HG02678 (cell line): ENCODE measurements at regions not wholly inside any gene's neighbourhood (a gene's known extent, or its start where the extent isn't known, plus 50 kb on each side); places are given as distances from the start of the nearest gene placed in this dataset.
"Not testable (repeated sequence)": the region's sequence is repeated elsewhere in the genome, so short reads cannot be mapped to it uniquely, and the experiment has no call there.

ENCODE experiments used
- ATAC-seq: cut with Tn5 transposase; IDR thresholded peaks from one replicate; pipeline ENCODE4 v1.9.1; 2021; ENCODE audit warnings: mild to moderate bottlenecking, moderate library complexity; ENCODE audit not compliant: unreplicated experiment

DNA sequence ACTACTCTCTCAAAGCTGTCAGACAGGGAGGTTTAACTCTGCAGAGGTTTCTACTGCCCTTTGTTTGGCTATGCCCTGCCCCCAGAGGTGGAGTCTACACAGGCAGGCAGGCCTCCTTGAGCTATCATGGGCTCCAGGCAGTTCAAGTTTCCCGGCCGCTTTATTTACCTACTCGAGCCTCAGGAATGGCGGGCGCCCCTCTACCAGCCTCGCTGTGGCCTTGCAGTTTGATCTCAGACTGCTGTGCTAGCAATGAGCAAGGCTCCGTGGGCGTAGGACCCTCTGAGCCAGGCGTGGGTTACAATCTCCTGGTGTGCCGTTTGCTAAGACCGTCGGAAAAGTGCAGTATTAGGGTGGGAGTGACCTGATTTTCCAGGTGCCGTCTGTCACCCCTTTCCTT is 124.3 kb downstream of the PTCHD1 start:
- not testable (repeated sequence) for ATAC-seq

DNA sequence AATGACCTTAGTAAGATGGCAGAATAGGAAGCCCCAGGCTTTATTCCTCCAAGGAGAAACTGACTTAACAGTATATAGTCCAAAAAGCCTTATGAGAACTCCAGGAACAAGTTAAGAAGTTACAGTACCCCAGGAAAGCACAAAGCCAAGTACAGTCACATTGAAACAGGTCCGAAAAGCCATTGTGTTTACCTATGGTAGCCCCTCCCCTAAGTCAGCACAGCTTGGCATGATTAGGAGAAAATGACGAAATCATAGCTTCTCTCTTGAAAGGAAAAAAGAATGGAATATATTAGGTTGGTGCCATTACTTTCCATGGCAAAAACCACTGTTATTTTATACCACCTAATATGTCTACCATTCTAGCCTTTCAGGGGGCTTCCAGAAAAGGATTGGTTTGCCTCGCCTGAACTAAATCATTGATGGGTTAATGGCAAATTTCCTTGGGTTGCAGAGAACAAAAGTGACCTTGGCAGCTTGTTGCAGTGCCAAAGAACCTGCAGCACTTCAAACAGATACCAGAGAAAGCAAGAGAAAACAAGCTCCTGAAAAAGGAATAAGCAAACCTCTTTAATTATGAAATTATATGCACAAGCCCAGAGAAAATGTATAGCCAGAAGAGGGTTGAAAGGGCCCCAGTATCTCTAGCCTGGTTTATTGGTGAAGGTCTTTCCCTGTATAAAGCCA is 130.6 kb downstream of the PTCHD1 start:
- no peak for ATAC-seq

DNA sequence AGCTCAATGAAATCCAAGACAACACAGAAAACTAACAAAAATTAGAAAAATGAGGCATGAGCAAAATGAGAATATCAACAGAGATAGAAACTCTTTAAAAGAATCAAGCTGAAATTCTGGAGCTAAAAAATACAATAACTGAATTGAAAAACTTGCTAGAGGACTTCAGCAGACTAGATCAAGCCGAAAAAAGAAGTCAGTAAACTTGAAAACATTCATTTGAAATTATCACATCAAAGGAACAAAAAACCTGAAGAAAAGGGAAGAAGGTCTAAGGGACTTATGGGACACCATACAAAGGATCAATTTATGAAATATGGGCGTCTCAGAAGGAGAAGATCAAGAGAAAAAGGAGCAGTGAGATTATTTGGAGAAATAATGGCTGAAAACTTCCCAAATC is 131.3 kb downstream of the PTCHD1 start:
- no peak for ATAC-seq

DNA sequence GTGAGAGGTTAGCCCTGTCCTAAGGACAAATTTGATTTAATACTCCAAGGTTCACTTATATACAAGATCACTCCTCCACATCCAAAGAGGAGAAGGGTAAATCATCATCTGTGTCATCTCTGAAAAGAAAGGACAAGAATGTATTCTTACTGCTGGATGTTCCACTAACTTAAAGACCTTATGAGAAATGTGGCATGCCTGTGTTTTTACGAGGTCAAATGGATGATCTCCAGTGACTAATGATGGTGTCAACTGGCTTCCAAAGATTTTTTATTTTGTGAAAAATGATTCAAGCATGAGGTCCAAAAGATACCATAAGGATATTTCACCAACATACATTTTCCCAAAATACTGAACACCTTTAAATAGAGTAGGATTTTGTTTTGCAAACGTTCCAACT is 143.4 kb downstream of the PTCHD1 start:
- no peak for ATAC-seq

DNA sequence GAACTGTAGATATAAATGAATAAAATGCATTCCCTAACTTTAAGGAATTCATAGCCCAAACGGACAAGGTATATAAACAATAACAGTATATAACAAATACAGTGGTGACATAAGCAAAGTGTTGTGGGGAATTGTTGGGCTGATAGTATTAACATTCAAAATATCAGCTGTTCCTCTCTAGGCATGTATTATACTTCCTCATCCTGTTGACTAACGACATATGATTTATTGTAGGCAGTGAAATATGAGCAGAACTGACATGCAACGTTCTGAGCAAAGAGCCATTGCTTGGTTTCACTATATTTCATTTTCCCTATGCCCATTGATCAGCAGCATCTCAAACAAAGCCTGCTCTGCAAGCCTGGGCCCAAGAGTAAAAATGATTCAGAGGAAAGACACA is 143.9 kb downstream of the PTCHD1 start:
- ATAC-seq = no peak

DNA sequence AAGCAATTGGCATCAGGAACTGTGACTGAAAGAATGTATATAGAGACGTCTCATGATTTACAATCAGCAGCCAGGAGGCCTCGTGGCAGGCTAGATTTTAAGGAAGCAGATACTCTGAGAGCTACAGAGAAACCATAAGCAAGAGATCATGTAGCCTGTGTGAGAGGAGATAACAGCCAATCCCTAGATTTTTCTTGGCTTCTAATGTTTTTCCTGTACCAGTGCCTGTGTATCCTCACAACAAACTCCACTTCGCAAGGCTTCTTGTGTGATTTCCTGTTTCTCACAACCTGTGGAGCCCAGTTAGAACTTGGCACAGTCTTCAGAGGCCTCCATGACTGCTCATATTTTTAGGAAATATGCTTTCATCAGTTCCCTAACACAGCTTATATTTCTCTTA is 147.9 kb downstream of the PTCHD1 start:
- ATAC-seq = no peak

DNA sequence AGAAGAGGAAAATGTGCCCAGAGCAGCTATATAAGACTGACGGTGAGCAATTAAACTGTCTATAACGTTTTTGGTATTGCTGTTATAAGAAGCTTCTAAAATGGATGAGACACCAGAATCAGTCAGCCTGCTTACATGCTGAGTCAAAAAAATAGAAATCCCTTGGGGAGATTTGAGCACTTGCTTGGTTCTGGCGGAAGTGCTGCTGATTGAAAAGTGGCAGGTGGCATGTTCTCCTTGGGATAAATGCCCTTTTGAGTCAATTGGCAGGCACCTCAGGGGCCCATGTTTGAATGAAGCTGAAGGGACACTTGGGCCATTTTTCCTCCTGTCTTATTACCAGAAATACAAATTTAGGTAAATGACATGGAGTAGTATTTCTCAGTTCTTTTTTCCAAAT is 148.7 kb downstream of the PTCHD1 start:
- no peak for ATAC-seq

DNA sequence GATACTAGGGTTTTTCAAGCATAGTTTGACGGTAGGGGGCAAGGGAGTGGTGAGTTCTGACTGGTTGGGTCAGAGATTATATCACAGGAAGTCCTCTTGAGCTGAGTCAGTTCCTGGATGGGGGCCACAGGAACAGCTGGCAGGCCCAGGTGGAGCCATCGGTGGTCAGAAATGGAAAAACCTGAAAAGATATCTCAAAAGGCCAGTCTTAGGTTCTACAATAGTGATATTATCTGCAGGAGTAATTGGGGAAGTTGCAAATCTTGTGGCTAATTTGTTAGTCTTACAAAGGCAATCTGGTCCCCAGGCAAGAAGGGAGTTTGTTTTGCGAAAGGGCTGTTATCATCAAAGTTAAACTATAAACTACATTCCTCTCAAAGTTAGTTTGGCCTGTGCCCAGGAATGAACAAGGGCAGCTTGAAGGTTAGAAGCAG is 159.3 kb downstream of the PTCHD1 start:
- ATAC-seq = peak; percentile 38

DNA sequence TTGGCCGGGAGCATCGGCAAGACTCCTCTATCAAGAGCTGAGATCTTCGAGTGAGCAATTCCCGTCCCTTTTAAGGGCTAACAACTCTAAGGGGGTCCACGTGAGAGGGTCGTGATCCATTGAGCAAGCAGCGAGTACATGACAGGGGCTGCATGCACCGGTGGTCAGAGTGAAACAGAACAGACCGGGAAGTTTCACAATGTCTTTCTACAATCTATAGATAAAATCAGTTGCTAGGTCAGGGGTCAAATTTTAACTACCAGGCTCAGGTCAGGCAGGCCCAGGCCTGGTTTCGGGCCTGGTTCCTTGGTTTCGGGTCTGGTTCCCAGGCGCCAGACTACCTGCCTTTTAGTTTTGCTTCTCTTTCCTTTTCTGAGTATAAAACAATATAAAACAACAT is 160.1 kb downstream of the PTCHD1 start:
- no peak for ATAC-seq

DNA sequence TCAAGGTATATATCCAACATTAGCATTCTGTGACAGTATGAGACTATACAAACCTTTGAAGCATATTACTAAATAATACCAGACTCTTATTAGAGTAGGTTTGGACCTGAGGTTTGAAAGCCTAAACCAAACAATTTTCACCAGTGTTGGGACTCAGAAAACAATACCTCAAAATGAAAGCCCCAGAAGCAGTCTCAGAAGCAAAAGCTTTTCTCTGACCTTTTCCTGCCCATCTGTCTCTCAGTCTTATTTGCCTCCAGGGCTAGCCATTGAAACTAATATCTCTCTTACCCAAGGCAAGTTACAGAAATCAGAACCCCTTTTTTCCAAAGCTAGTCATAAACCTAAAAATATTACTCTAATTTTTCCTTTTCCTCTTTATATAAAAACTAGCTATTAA is 163.3 kb downstream of the PTCHD1 start:
- ATAC-seq = no peak

DNA sequence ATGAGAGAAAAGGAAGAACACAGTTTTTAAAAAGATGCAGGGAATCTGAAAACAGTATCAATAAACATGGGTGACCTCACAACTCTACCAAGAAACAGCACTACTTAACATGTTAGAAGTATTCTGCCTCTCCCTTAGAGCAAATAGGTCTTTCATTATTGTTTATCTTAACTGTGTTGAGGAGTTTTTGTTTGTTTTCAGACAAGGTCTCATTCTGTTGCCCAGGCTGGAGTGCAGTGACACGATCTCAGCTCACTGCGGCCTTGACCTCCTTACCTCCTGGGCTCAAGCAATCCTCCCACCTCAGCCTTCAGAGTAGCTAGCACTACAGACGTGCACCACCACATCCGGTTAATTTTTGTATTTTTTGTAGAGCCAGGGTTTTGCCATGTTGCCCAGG is 165.3 kb upstream of the PRDX4 start:
- ATAC-seq = no peak

DNA sequence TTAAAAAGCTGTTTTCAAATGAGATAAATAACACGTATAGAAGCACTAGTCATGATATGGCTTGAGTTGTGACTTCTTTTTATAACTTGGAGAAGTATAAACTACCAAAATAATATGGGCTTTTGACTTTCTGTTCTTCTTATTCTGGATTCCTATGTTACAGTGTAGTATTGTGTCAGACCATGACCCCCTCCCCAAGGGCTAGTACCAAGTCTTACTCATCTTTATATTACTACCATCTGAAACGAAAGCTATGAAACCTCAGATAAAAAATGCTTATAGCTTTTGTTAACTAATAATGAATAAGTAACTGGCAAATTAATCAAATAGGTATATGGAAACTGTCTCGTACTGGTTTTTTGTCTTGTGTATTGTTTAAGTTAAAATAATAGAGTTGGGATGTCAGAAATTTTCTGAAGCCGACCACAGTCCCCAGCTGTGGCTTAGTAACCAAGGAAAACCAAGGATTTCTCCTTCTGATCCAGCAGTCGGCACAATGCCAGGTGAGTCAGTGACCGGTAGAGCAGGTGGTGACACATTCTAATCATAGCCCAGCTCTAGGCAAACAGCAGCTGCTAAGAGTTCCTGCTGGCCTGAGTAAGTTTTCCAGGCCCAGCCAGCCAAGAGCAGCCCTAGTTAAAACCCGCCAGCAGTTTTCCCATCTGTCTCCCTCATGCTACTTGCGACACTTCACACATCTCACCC is 163.3 kb upstream of the PRDX4 start:
- no peak for ATAC-seq

DNA sequence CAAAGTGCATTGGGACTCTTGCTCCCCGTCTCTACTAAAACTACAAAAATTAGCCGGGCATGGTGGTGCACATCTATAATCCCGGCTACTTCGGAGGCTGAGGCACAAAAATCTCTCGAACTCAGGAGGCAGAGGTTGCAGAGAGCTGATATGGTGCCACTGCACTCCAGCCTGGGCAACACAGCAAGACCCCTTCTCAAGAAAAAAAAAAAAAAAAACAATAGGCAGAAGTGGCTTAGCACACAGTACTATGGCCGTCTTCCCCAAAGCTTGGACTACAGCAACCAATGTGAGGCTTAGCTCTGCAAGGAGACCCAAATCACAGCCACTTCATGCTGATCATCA is 162.8 kb upstream of the PRDX4 start:
- ATAC-seq = no peak

DNA sequence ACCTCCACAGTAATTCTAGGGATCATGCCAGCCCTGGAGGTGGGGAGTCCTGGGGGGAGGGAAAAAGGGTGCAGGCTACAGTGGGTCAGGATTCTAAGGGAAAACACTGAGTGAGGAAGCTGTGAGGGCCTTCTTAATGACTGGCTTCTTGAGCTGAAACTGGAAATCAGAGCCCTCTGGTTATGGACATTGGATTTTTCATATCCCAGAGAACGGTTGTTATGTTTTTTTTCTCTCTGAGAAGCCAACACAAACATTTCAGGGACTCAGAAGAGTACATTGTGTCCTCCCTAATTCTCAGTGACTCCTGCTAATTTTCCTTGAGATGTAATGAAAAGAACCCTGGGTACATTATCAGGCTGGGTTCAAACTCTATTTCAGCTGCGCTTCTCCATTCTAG is 162.4 kb upstream of the PRDX4 start:
- no peak for ATAC-seq

DNA sequence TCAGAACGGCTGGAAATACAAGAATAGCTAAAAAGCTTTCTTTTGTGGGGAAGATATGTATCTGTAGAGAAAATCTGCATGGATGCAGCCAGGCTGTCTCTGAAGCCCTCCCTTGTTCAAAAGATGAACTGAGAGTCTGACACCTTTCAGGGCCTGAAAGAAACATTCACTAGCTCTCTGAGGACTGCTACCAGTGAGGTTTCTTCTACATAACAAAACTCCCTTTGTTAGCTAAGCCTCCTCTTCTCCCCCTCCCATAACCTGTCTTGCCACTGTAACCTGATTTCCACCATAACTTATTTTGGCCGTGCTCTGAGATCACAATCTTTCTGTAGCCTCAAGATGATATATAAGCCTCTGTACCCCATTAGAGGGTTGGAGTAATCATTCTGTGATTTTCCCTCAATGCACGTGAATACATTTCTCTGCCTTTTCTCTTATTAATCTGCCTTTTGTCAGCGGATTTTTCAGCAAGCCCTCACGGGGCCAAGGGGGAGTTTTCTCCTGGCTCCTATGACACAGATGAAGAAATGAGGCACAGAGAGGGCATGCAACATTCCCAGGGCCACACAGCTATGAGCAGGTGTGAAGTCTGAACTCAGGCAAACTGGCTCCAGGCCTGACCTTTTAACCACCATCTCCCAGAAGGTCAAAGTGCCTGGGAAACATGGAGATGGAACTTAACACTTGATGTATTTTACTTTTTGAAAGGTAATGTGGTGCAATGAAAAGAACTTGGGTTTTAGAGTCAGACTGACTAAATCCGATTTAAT is 161.6 kb upstream of the PRDX4 start:
- no peak for ATAC-seq

DNA sequence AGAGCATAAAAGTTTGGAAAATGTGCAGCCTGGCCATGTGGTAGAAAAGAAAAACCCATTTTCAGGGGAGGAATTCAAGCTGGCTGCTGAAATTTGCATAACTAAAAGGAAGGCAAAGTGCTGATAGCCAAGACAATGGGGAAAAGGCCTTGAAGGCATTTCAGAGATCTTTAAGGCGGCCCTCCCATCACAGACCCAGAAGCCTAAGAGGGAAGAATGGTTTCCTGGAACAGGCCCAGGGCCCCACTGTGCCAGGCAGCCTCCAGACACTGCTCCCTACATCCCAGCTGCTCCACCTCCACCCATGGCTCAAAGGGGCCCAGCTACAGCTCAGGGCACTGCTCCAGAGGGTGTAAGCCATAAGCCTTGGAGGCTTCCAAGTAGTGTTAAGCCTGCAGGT is 158.0 kb upstream of the PRDX4 start:
- no peak for ATAC-seq

DNA sequence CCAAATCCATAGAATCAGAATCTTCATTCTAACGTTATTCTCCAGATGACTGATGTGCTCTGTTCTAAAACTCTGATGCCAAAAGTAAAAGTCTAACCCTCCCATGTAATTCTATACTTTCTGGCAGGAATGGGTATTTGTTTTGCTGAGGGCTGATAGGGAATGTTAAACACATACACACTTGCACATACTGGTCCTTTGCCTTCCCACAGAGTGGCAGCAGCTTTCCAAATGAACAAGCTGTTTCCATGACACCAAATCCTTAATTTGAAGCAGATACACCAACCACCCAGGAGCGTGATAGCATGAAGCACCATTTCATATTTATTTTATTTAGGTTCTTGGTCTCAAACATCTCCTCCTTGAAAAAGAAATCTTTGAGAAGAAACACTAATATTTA is 155.5 kb upstream of the PRDX4 start:
- ATAC-seq = no peak

DNA sequence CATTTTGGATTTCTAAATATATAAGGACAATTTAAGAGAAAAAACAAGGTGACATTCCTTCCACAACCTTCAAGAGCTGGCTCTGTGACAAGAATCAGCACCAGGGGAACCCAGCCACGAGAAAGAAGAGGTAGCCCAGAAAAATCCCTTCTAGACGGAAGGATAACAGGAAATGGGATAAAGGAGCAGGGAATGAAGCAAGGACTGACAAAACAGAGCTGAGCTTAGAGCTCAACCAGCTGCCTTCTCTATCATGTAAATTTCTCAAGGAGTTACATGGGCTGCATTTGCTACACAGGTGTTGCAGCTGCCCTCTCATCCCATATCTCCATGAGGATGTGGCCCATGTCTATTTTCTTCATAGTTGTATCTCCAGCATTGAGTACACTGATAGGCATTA is 154.2 kb upstream of the PRDX4 start:
- ATAC-seq = no peak

DNA sequence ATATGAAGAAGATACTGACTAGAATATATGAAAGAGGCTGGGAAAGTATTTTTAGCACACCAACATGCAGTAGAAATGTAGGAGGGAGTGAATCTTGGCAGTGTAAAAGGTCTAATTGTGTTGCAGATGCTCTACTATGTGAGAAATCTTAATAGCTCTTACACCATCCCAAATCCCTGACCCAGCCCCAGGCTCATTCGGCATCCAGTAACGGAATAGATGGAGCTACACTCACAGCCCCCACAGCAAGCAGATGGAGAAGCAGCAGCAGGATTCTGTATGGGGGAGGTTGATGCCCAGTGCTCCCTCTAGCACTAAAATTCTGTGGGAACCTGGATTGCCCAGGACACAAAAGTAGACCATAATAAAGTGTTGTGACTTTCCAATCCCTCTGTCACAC is 153.2 kb upstream of the PRDX4 start:
- no peak for ATAC-seq

DNA sequence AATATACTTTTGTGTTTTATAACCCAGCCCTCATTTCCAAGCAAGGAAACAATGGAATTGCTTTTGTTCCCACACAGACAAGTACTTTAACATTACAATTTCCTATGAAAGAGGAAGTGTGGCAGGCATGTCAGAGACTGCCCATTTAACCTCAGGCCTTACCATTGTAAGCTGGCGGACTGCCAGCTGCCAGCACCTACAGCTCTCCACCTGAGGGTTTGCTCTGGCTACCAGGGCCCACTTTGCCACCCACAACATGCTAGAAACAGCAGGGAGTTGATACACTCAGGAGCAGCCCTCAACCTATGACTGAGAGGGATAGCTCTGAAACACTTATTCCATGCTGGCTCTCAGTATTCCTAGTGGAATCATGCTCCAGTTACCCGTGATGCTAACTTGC is 152.3 kb upstream of the PRDX4 start:
- no peak for ATAC-seq

DNA sequence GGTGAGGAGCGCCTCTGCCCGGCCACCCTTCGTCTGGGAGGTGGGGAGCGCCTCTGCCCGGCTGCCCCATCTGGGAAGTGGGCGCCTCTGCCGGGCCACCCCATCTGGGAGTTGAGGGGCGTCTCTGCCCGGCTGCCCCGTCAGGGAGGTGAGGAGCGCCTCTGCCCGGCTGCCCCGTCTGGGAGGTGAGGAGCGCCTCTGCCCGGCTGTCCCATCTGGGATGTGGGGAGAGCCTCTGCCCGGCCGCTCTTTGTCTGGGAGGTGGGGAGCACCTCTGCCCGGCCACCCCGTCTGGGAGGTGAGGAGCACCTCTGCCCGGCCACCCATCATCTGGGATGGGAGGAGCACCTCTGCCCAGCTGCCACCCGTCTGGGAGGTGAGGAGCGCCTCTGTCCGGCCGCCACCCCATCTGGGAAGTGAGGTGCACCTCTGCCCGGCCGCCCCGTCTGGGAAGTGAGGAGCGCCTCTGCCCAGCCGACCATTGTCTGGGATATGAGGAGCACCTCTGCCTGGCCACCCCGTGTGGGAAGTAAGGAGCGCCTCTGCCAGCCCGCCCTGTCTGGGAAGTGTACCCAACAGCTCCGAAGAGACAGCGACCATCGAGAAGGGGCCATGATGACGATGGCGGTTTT is 144.2 kb upstream of the PRDX4 start:
- ATAC-seq = not testable (repeated sequence)

DNA sequence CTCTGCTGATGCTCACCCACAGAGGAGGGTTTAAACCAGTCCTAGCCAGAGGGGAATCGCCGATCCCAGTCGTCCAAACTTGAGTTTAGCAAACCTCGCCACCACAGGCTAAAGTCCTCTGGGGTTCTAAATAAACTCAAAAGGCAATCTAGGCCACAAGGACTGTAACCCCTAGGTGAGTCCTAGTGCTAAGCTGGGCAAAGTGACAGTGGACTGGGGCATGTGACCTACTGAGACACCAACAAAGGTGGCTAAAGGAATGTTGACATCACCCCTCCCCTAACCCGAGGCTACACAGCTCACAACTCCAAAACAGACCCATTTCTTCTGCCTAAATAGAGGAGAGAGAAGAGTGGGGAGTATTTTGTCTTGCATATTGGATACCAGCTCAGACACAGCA is 142.8 kb upstream of the PRDX4 start:
- ATAC-seq = no peak
